Activated T-helper 9 cell treated with anti-CD3 and anti-CD28 coated beads, Interleukin-2, amount 50 U/mL, for 16 hours (primary cell): ENCODE measurements at regions not wholly inside any gene's neighbourhood (a gene's known extent, or its start where the extent isn't known, plus 50 kb on each side); places are given as distances from the start of the nearest gene placed in this dataset.

Experiments used
- DNase-seq: peaks from one replicate; pipeline ENCODE4 v3.0.0-alpha.2; 2020; ENCODE audit warnings: low read depth

DNA sequence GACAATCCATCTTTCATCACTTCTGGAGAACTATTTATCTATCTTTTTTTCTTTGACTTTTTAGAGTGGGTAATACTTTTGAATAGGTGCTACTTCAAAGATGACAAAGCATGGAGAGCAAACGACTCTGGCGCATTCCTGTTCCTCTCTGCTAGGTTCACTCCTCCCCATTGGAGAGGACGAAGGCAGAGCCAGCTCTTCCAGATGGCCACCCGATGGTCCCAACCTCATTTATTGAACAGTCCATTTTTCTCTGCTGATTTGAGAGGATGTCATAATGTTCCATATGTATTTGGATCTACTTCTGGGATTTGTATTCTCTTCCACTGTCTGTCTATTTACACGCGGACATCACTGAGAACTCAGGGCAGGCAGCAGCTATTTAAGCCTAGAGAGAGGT, 284.3 kb upstream of the CXCR4 start:
- DNase-seq, result no peak

DNA sequence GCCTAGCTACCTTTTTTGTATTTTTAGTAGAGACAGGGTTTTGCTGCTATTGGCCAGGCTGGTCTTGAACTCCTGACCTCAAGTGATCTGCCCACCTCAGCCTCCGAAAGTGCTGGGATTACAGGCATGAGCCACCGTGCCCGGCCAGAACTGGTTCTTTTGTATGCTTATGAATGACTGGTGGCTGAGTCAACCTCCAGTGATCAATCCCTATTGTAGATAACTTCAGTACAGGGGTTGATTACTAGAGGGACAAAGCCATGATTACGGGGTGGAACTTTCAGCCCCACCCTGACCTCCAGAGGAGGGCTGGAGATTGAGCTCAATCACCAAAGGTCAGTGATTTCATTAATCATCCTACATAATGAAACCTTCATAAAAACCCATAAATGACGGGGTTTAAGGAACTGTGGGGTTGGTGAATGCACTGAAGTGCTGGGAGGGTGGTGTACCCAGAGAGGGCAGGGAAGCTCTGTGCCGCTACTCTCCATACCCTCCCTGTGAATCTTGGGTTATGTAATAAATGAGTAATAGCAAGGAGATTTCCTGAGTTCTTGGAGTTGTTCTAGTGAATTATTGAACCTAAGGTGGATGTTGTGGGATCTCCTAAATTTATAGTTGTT, 281.8 kb upstream of the CXCR4 start:
- DNase-seq, result no peak

DNA sequence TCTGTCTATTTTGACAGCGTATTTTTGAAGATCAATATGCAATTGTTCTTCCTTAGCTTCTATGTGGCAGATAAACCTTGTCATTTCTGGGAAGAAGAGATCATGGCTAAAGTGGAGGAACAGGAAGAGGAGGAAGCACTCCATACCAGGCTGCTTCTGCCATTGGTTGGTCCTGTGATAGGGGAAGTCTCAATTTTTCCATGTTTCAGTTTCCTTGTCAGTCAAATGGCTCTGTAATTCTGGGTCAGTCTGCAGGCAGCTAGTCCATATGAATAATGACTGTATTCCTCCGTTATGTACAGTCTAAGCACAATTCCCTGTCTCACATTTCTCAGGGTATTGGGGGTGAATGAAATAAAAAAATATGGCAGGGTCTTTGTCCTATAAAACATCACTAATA, 277.6 kb upstream of the CXCR4 start:
- DNase-seq, result no peak

DNA sequence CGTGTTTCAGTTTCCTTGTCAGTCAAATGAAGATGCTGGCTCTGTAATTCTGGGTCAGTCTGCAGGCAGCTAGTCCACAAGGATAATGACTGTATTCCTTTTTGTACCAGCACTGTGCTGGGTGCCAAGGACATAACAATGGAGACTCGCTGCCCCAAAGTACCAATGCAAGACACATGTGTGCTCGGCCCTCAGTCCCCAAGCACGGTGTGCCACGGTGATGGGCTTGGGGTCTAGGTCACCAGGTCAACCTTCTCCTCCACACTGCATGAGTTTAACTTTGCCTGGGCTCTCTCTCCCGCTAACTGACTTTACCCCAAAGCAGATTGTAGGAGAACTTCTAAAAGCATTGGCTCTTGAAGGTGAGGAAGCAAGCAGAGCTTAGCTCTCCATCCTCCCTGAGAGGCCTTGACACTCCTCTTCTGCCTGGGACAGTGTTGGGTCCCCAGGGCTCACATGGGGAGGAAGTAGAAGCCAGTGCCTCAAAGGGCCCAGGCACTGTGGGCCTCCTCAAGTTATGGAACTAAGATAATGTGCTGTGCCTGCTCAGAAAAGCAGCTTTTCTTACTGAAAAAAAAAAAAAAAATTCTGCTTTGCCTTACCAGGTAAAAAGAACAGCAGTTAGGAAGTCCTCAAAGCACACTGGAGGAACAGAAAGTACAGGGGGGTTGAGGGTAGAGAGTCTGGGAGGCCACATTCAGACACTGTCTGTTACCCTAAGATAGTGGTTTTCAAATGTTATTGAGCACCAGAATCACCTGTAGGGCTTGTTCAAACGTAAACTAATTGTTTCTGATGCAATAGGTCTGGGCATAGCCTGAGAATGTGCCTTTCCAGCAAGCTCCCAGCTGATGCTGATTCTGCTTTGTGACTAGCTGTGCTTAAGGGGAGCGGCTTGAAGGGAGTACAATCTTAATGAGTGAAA, 276.4 kb upstream of the CXCR4 start:
- no peak for DNase-seq

DNA sequence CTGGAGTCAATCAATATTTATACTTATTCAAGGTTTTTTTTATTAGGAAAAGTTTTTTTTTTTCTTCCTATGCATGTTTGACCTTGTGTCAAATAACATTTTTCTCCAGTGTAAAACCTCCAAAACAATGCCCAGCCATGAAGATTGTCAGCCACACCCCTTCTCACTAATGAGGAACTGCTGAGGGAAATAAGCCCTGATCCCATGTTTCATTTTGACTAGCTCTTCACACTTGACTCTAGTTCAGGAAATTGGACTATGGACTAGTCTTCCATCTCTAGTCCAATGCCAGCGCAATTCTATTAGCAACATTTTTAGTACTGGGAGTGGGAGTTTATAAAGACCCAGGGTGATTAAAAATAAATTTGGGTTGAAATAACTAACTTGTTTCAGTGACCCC, 275.6 kb upstream of the CXCR4 start:
- no peak for DNase-seq

DNA sequence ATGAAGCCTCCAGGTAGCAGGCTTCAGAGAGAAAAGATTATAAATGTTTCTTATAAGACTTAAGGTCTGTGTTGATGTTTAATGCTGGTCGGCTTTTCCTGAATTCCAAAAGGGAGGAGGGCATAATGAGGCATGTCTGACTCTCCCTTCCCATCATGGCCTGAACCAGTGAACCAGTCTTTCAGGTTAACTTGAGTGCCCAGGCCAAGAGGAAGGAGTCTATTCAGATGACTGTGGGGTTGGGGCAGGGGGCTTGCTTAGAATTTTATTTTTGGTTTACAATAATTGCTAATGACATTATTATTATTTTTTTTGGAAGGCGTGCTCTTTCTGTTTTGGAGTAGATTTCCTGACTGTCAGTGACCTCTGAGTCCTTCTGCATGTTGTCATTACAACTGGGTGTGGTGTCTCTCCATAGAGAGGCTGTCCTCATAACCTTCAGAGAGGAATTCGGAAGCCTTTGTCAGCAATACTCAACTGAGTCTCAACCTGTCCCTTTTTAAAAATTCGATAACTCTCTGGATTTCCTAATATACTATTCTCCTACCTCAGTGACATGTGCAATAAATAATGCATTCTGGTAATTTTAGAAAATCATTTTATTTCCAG, 275.1 kb upstream of the CXCR4 start:
- DNase-seq, result no peak

DNA sequence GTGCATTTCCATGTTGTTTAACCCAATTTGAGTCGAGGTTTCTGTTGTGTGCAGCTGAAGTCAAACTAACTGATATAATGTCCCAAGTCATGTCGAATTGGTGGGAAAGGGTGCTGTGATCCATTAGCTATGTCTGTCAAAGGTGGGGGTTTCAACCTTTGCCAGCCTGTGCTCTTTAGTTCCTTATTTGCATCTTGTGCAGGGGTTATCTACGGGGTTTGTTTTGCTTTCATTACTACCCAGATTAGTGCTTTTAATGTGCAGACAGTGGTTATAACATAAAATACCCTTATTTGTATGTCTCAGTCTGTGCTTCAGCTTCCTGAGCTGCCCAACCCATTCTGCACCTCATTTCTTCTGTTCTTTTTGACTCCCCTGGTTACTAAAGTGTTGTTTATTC, 271.9 kb upstream of the CXCR4 start:
- no peak for DNase-seq

DNA sequence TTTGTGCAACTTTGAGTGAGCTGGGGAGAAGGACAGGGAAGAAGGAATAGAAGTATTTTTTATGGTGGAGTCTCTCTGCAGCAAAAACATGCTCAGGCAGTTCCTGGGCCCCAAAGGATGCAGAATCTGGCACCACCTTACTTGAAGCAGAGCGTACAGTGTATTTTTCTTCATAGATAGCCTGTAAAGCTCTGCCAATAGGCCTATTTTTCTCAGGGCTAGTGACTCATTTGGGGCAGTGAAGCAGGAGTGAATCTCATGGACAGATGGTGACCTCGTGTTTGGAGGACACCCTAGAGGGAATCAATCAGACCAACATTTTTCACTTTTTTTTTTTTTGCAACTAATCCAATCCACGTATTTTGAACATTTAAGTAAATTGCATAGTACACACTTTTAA, 268.1 kb upstream of the CXCR4 start:
- DNase-seq, result no peak

DNA sequence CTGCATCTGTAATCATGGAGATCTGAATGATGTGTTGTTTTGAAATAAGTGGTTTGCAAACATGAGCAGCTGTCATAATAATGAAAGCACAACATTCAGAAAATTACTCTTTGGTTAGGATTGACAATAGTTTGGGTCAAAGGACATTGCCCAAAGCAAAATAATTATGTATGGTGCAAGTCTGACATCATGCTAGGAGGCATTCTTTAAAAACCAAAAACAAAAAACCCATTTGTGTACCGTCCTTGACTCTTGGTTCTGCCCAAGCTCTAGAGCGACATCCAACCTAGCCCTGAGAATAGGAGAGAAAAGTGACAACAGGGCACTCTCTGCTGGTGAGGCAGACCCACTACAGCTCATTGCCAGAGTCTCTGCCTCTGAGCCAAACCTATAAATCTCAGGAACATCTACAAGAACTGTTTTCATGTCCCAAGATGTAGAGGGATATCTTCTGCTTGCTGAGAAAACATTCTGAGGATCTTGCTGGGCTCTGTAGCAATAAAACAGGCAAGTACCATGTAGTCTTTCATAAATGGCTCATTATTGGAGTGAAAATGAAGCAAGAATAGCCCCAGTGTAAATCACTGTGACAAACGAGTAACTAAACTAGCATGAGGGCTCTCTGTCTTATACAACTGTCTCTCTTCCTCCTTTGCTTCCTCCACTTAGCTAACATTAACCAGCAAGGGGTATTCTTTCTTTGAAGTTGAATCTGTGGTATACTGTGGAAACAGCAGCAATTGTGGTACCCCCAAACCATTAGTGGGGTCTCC, 266.8 kb upstream of the CXCR4 start:
- peak; percentile 24 for DNase-seq

DNA sequence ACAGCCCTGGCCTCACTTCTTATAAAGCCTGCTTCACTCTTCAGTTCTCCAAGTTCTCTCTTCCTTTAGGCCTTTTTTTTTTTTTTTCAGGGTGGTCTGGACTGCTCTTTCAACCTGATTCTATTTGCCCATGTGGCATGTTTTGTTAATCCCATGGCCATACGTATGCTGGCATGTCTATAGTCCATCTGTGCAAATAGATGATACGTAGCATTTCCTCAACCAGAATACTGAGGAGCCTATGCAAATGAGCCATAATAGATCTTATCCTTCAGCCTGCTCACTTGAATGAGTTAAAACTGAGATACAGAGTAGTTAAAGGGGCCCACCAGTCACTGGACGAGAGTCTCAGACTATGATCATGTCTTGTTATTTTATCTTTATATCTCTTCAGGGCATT, 265.2 kb upstream of the CXCR4 start:
- DNase-seq, result no peak

DNA sequence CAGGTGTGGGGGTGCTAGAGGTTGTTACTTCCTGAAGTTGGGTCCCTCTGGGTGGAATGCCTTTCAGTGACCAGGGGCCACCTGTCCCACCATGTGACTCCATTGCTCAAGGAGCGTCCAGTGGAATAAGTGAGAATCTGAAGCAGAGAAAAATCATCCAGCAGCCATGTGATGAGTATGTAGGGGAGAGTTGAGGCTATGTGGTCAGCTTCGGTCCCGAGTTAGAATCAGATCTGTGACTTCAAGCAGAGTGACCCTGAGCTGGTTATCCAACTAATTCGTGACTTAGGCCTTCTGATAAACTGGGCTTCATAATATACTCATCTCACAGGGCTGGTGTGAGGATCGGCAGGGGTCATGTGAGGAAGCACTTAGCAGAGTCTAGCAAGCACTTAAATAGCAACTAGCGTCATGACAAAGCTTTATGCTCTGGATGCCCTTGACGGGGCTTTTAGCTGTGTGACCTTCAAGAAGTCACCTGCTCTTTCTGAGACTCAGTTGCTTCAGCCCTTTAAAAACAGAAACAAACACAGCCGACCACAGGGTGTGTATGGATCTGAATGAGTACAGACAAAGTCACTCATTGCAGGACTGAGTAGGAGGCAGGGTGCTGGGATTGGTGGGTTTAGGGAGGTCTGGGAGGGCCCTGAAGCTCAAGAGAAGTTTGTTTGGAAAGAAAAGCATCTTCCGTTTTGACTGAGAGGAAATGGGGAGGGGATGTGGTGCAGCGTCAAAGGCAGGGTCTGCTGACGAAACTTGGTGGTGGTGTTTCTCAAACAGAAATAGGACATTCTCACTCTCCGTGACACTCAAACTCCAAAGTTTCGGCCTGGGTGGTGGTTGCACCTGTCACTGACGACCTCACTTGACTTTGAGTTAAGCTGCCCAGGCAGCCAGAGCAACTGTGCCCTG, 264.0 kb upstream of the CXCR4 start:
- peak; percentile 55 for DNase-seq

DNA sequence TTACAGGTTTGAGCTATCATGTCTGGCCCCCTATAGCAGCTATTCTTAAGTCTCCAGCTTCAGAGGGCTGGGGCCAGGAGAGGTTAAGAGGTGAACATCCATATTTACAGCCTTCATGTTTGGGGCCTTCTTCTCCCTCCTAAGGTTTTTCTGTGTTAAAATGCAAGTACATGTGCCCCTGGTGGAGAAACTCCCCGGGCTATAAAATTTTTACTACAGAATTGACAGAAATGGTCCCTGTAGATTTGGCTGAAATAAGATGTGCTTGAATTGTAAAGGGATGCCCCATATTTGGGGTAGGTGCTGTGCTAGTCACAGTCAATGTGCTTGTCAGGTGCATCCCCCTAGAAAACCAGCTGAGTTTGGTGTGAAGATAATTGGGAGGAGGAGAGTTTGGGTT, 263.3 kb upstream of the CXCR4 start:
- DNase-seq, result no peak

DNA sequence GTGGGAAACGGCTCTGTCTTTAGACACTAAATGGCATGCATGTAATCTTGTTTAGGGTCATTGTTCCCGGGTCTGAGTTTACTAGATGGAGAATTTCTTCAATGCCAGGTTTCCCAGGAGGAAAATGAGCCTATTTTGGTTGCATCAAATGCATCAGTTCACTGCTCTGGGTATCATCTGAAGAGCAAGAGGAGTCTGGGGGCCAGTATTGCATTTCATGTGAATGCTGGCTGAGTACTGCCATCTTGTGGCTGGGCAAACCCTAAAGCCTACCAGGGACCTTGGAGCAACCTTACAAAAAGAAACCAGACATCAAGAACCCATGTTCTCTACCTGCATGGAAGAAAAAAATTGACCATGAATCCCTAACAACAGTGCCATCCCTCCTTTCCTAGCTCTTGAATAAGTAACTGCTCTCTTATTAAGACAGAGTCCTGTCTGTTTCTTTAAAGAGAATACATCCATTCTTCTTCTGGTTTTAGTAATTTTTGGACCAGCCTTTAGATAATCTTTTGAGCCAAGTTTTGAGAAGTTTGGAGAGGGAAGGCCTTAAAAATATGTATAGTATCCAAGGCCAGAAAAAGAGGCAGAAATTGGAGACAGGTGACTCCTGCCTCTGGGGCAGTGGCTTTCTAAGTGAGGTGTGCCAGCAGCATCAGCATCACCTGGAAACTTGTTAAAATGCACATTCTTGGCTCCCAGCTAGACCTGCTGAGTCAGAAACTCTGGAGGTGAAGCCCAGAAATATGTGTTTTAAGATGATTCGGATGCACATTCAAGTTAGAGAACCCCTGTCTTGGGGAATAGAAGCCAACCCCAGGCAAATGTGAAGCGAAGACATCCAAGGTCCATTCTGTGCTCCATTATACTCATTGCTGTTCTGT, 261.0 kb upstream of the CXCR4 start:
- peak; percentile 52 for DNase-seq

DNA sequence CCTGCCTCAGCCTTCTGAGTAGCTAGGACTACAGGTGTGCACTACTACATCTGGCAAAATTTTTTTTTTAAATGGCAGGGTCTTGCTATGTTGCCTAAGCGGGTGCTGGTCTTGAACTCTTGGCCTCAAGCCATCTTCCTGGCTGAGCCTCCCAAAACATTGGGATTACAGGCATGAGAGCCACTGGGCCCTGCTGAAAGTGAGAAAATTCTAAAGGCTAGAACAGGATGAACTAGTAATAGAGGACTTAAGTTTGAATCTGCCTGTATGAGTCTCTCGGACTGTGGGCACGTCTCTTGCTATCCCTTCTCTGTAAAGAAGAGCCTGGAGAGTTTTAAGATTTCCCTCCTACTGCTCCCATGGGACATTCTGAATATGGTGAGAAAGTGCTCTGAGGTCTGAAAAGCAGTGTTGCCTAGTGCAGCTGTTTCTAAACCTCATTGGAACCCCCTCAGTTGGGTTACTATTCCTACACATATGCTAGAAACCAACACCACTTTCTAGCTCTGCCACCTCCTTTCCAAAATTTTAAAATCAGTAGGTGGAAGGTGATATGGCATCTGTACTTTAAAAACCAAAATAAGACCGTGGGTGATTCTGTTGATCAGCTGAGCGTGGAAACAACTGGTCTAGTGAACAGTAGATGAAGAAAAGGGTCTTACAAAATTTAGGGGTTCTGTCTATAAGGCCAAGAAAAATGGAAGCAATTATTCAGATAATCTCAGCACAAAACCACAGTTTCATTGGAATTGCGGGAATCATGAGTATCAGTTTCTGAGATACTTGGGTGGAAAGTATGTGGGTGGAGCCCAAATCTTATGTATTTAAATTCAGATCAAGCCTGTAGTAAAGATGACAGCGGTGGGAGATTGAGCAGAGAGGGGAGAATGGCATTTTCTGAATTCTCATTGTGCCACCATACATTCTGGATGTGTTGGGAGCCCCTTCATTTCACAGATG, 259.8 kb upstream of the CXCR4 start:
- DNase-seq, result no peak

DNA sequence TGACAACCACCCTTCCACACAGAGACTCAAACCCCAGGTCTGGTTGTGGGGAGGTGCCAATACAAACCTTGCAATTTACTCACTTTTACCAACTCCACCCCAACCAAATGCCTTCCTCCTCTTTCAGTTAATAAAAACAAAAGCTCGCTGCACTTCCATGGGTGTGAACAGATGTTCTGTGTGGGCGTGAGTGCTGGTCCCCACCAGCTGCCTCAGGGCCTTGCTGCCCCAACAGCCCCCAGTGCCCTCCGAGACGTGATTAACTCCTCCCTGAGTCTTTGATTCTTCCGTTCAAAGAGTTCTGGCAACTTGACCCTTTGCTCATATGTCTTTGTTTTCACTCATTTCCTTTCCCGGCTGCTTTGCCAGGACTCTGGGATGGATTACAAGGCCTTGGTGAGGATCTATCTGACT, 258.9 kb upstream of the CXCR4 start:
- DNase-seq, result no peak

DNA sequence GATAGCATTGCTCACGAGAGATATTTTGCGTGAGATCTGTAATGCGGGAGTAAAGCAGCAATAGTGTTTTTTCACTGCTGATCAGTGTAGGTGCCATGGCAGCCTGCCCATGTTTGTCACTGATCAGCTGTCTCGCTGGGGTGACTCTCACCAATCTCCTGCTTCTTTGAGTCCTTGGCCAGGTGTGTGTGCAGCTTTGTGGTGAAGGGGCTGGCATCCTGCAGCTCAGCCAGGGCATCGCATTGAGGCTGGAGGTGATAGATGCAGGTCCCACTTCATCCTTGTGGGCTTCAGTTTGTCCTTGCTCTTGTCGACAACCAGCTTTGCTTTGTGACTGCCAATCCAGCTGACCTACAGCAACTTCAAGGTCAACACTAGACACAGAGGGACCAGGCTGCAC, 258.3 kb upstream of the CXCR4 start:
- no peak for DNase-seq

DNA sequence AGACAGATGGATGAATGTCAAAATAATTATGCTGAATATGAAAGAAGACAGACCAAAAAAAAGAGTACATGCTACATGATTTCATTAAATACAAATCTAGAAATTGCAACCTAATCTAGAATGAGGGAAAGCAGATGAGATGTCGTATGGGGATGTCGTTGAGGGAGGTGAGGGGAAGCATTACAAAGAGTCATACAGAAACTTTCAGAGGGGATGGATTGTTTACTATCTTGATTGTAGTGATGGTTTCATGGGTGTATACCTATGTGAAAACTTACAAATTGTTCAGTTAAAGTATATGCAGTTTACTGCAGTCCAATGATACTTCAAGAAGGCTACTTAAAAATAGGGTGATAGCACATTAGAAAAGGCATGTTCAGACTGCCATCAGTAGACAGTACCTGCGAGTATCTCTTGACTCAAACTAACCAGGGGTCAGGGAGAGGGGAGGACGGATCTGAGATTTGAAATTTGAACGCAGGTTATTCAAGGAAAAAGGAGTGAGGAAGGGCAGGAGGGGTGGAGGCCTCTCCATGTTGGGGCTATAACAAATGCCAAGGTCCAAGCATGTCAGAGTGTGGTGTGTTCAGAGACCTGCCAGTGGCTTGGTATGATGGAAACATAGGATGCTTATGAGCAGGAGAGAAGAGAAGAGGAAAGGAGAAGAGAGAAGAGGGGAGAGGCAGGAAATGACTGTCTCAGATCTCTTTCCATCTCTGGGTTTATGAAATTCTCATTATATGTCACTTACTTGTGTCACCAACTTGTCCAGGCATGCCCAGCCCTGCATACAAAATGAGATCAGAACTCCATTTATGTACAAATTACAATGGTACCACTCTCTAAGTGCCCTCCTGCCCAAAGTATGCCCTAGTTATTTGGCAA, 257.3 kb upstream of the CXCR4 start:
- no peak for DNase-seq

DNA sequence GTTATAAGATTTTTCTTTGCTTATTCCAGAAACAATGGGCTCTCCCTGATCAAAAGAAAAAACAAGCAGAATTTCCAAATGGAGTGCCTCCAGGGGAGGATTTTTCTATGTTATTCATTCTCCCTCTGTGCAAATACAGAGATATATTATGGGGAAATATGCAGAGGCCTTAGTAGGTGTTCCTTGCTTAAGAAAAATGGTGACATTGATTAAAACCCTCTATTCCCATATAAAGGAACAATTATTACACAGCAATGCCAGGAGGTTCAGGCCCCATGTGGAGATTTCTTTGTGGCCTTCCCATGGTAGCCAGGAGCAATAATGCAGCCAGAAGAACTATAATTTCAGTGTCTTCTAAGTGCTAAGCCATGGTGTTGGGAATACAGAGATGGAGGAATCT, 255.9 kb upstream of the CXCR4 start:
- no peak for DNase-seq
